ENCODE measurements at regions not wholly inside any gene's neighbourhood (a gene's known extent, or its start where the extent isn't known, plus 50 kb on each side); places are given as distances from the start of the nearest gene placed in this dataset.

- 87 to 92% (median 92%) methylated on average over 3 of the region's 3 CpGs for WGBS, 4 donors
- no peaks in the 10 kb centered on the region for H3K27me3 ChIP-seq
- intact Hi-C loops (cut with DNase I): loop anchor here in 1 of 10 donors (10.0 kb wide), 1 partner anchor 62 kb away; no protein-coding TSS in a partner anchor
Observed at GRCh38 chr13:33973194-33973593, 155.2 kb downstream of the RFC3 start.

GRCh38 chr13:33976965-33977364 lies 159.0 kb downstream of the RFC3 start:
- H3K27ac ChIP-seq: no peak overlapping the region
- no peaks in the 10 kb centered on the region for H3K4me1 ChIP-seq
- no peaks in the 10 kb centered on the region for H3K9me3 ChIP-seq
- TF ChIP-seq POLR2A (IDR thresholded peaks at IDR 0.05): no peak
- intact Hi-C loops (cut with DNase I): loop anchor here in 2 of 10 donors (5.0 to 10.0 kb wide), 2 partner anchors 58 to 60 kb away; no protein-coding TSS in a partner anchor
- DNase-seq (no peak), ATAC-seq (no peak)
- no peak overlapping the region for H3K4me3 ChIP-seq
- H3K36me3 ChIP-seq: no peaks in the 10 kb centered on the region
- no peaks in the 10 kb centered on the region for H3K27me3 ChIP-seq
- WGBS, 4 donors: 80 to 93% (median 92%) methylated on average over 4 of the region's 4 CpGs

More at GRCh38 chr13:33973194-33973593, 155.2 kb downstream of the RFC3 start:
- TF ChIP-seq POLR2A (IDR thresholded peaks at IDR 0.05) (no peak), CTCF (IDR thresholded peaks at IDR 0.05) (no peak)
- no peaks in the 10 kb centered on the region for H3K4me1 ChIP-seq
- DNase-seq (no peak), ATAC-seq (no peak)
- no peaks in the 10 kb centered on the region for H3K9me3 ChIP-seq
- H3K36me3 ChIP-seq: no peaks in the 10 kb centered on the region
- no peak overlapping the region for H3K4me3 ChIP-seq
- H3K27ac ChIP-seq: no peak overlapping the region

GRCh38 chr13:33978653-33979052 lies 160.7 kb downstream of the RFC3 start:
- intact Hi-C loops (cut with DNase I): loop anchor here in 2 of 10 donors (5.0 to 10.0 kb wide), 2 partner anchors 56 to 59 kb away; no protein-coding TSS in a partner anchor
- 65 to 95% (median 70%) methylated on average over 3 of the region's 3 CpGs for WGBS, 4 donors
- TF ChIP-seq CTCF (IDR thresholded peaks at IDR 0.05) (no peak), POLR2A (IDR thresholded peaks at IDR 0.05) (no peak)
- DNase-seq: no peak
- Histone ChIP-seq H3K4me3 (no peak overlapping the region), H3K9me3 (no peaks in the 10 kb centered on the region), H3K36me3 (no peaks in the 10 kb centered on the region), H3K27me3 (no peaks in the 10 kb centered on the region), H3K4me1 (no peaks in the 10 kb centered on the region), H3K27ac (no peak overlapping the region)
- ATAC-seq: no peak

GRCh38 chr13:33992881-33993336 lies 175.0 kb downstream of the RFC3 start:
- no peak overlapping the region for H3K27ac ChIP-seq
- 70 to 80% (median 75%) methylated on average over 2 of the region's 2 CpGs for WGBS, 4 donors
- no peak for TF ChIP-seq POLR2A (IDR thresholded peaks at IDR 0.05)
- no peak for TF ChIP-seq CTCF (IDR thresholded peaks at IDR 0.05)

GRCh38 chr13:33994198-33994597 lies 176.2 kb downstream of the RFC3 start:
- no peaks in the 10 kb centered on the region for H3K9me3 ChIP-seq
- H3K27me3 ChIP-seq: no peaks in the 10 kb centered on the region
- no peak overlapping the region for H3K4me3 ChIP-seq
- H3K36me3 ChIP-seq: no peaks in the 10 kb centered on the region
- no peak for TF ChIP-seq CTCF (IDR thresholded peaks at IDR 0.05)
- TF ChIP-seq POLR2A (IDR thresholded peaks at IDR 0.05): no peak
- ATAC-seq (no peak), DNase-seq (no peak)
- H3K4me1 ChIP-seq: no peaks in the 10 kb centered on the region
- intact Hi-C loops (cut with DNase I): no loop called here
- 82 to 88% (median 84%) methylated on average over 3 of the region's 3 CpGs for WGBS, 4 donors
- no peak overlapping the region for H3K27ac ChIP-seq

More at GRCh38 chr13:33992881-33993336, 175.0 kb downstream of the RFC3 start:
- intact Hi-C loops (cut with DNase I): no loop called here
- ATAC-seq (no peak), DNase-seq (no peak)
- Histone ChIP-seq H3K27me3 (no peaks in the 10 kb centered on the region), H3K9me3 (no peaks in the 10 kb centered on the region), H3K4me3 (no peak overlapping the region), H3K4me1 (no peaks in the 10 kb centered on the region), H3K36me3 (no peaks in the 10 kb centered on the region)

Data from heart left ventricle (tissue), 16 donors.